ENCODE measurements at regions not wholly inside any gene's neighbourhood (a gene's known extent, or its start where the extent isn't known, plus 50 kb on each side); places are given as distances from the start of the nearest gene placed in this dataset.
A peak's percentile ranks its signal among the peaks of the same experiment; 100 is the strongest.

DNA sequence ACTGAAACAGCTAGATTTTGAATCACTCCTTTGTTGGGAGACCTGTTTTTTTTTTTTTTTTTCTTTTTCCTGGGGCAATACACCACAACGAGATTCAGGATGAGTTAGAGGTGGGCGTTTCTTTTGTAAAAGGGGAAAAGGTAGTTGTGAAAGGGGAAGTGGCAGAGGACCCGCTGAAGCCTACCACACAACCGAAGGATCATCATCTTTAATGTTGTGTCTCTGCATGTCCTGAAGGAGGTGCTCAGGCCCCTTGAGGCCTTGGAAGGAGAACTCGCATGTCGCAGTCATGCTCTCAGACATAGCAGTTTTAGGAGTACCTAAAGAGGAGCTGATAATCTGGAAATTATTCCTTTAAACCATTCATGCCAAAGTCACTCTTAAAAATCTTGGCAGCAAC, 137.9 kb upstream of the LRIG1 start:
- Mint-ChIP-seq H3K9me3 (no peaks in the 10 kb centered on the region), H3K4me3 (no peak overlapping the region), H3K27me3 (ENCODE audit: insufficient read depth, low read depth) (no peaks in the 10 kb centered on the region), H3K27ac (no peak overlapping the region), H3K36me3 (no peaks in the 10 kb centered on the region), H3K4me1 (peaks cover 14% of the 10 kb centered on the region)
- Histone ChIP-seq H3F3A (ENCODE audit: low read depth) (peaks cover 14% of the 10 kb centered on the region), H3K9me3 (ENCODE audit: low read depth) (no peaks in the 10 kb centered on the region), H4K20me1 (ENCODE audit: low read depth) (no peaks in the 10 kb centered on the region), H3K4me3 (no peak overlapping the region), H3K4me1 (peaks cover 17% of the 10 kb centered on the region), H3K27me3 (no peaks in the 10 kb centered on the region), H3K27ac (no peak overlapping the region), H3K79me2 (ENCODE audit: low read depth) (no peaks in the 10 kb centered on the region), H3K36me3 (no peaks in the 10 kb centered on the region), H3K4me2 (no peak overlapping the region), H2AFZ (replicated peaks) (peak overlapping the region; percentile 85), H3K9ac (no peak overlapping the region)
- TF ChIP-seq EZH2 (IDR thresholded peaks at IDR 0.05) = no peak
- TF ChIP-seq, protein P1, sequence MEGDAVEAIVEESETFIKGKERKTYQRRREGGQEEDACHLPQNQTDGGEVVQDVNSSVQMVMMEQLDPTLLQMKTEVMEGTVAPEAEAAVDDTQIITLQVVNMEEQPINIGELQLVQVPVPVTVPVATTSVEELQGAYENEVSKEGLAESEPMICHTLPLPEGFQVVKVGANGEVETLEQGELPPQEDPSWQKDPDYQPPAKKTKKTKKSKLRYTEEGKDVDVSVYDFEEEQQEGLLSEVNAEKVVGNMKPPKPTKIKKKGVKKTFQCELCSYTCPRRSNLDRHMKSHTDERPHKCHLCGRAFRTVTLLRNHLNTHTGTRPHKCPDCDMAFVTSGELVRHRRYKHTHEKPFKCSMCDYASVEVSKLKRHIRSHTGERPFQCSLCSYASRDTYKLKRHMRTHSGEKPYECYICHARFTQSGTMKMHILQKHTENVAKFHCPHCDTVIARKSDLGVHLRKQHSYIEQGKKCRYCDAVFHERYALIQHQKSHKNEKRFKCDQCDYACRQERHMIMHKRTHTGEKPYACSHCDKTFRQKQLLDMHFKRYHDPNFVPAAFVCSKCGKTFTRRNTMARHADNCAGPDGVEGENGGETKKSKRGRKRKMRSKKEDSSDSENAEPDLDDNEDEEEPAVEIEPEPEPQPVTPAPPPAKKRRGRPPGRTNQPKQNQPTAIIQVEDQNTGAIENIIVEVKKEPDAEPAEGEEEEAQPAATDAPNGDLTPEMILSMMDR (IDR thresholded peaks at IDR 0.05) = peak; percentile 47
- peak; percentile 43 for DNase-seq (ENCODE audit: low spot score)

DNA sequence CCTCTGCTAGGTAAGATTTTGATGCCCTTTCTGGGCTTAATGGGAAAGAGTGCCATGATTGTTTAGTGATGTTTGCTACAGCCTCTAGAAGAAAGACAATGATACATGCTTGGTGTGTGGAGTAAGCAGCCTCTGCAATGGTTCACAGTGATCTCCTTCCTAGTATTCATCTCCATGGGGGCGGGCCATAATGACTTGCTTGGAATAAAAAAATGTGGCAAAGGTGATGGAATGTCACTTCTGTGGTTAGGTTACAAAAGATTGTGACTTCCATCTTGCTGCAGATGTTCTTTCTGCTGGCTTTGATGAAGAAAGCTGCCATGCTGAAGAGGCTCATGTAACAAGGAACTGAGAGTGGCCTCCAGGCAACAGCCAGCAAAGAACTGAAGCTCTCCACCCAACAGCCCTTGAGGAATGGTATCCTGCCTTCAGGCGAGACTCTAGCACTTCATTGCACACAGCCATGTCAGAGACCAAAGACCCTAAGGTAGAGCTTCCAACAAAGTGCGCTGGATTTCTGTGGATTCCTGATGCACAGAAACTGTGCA, 139.1 kb upstream of the LRIG1 start:
- Histone ChIP-seq H3K4me2 (no peak overlapping the region), H3K4me1 (peaks cover 17% of the 10 kb centered on the region), H3K36me3 (no peaks in the 10 kb centered on the region), H3K27ac (no peak overlapping the region), H3K79me2 (ENCODE audit: low read depth) (no peaks in the 10 kb centered on the region), H3K27me3 (no peaks in the 10 kb centered on the region), H3K9ac (no peak overlapping the region), H2AFZ (replicated peaks) (no peak overlapping the region), H3K9me3 (ENCODE audit: low read depth) (no peaks in the 10 kb centered on the region), H4K20me1 (ENCODE audit: low read depth) (no peaks in the 10 kb centered on the region), H3K4me3 (no peak overlapping the region), H3F3A (ENCODE audit: low read depth) (peaks cover 22% of the 10 kb centered on the region)
- TF ChIP-seq EZH2phosphoT487 (IDR thresholded peaks at IDR 0.05) (no peak), EZH2 (IDR thresholded peaks at IDR 0.05) (no peak)
- TF ChIP-seq, protein P1 (IDR thresholded peaks at IDR 0.05) = no peak
- Mint-ChIP-seq H3K4me3 (no peak overlapping the region), H3K9me3 (peaks cover 6% of the 10 kb centered on the region), H3K27ac (no peak overlapping the region), H3K36me3 (no peaks in the 10 kb centered on the region), H3K4me1 (peaks cover 11% of the 10 kb centered on the region), H3K27me3 (ENCODE audit: insufficient read depth, low read depth) (no peaks in the 10 kb centered on the region)
- no peak for DNase-seq (ENCODE audit: low spot score)

DNA sequence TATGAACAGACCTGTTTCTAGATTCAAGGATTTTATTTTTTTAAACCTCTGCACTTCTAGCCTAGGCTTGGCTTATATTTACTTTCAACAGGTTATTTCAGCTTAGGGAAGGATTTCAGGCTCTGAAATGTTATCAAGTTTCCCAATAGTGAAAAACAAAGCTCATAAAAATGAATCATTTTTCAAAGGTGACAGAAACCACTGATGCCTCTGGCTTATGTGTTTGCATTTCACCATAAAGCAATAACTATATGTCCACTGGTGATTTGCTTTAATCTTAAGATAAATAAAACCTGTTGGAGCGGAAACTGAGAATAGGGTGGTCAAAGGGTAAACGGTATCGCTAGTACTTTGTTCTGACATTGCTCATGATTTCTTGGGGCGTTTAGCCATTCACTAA, 141.2 kb upstream of the LRIG1 start:
- TF ChIP-seq EZH2 (IDR thresholded peaks at IDR 0.05) (no peak), EZH2phosphoT487 (IDR thresholded peaks at IDR 0.05) (no peak)
- TF ChIP-seq, protein P1 (IDR thresholded peaks at IDR 0.05) = no peak
- no peak overlapping the region for H3K4me3 Mint-ChIP-seq
- H3K27ac Mint-ChIP-seq = no peak overlapping the region

More for the DNA sequence above, 141.2 kb upstream of the LRIG1 start:
- peaks cover 11% of the 10 kb centered on the region for H3K9me3 Mint-ChIP-seq
- H3F3A ChIP-seq (ENCODE audit: low read depth) = peaks cover 22% of the 10 kb centered on the region
- no peak overlapping the region for H3K27ac ChIP-seq
- peaks cover 11% of the 10 kb centered on the region for H3K4me1 Mint-ChIP-seq
- H3K36me3 Mint-ChIP-seq = no peaks in the 10 kb centered on the region
- peaks cover 17% of the 10 kb centered on the region for H3K4me1 ChIP-seq
- no peaks in the 10 kb centered on the region for H3K79me2 ChIP-seq (ENCODE audit: low read depth)
- no peaks in the 10 kb centered on the region for H3K36me3 ChIP-seq
- no peak overlapping the region for H3K4me2 ChIP-seq
- no peak for DNase-seq (ENCODE audit: low spot score)
- no peak overlapping the region for H3K4me3 ChIP-seq
- no peaks in the 10 kb centered on the region for H3K9me3 ChIP-seq (ENCODE audit: low read depth)
- no peaks in the 10 kb centered on the region for H4K20me1 ChIP-seq (ENCODE audit: low read depth)
- H3K9ac ChIP-seq = no peak overlapping the region
- H2AFZ ChIP-seq (replicated peaks) = peak overlapping the region; percentile 45
- H3K27me3 Mint-ChIP-seq (ENCODE audit: insufficient read depth, low read depth) = no peaks in the 10 kb centered on the region
- no peaks in the 10 kb centered on the region for H3K27me3 ChIP-seq

Data from neural progenitor cell (in vitro differentiated cells).